ENCODE measurements at regions not wholly inside any gene's neighbourhood (a gene's known extent, or its start where the extent isn't known, plus 50 kb on each side); places are given as distances from the start of the nearest gene placed in this dataset.

- H3K4me3 ChIP-seq: no peak overlapping the region
- no peak for TF ChIP-seq CTCF (IDR thresholded peaks at IDR 0.05)
- H3K9me3 ChIP-seq: no peaks in the 10 kb centered on the region
- H3K9ac ChIP-seq (ENCODE audit: low read depth in 2 of 2, low read length in 2 of 2): no peak overlapping the region
- DNase-seq: no peak
- intact Hi-C loops (cut with DNase I): no loop called here
- H3K27ac ChIP-seq: no peak overlapping the region
- no peaks in the 10 kb centered on the region for H3K36me3 ChIP-seq
- H3K27me3 ChIP-seq: peaks cover 5% of the 10 kb centered on the region
- H3K4me1 ChIP-seq: no peaks in the 10 kb centered on the region
Observed at GRCh38 chrX:124238268-124238667, 94.2 kb upstream of the TEX13D start.

- no peak for TF ChIP-seq CTCF (IDR thresholded peaks at IDR 0.05)
Observed at GRCh38 chrX:124239324-124239723, 93.1 kb upstream of the TEX13D start.

GRCh38 chrX:124239911-124240310 lies 92.5 kb upstream of the TEX13D start:
- DNase-seq: no peak
- Histone ChIP-seq H3K9ac (ENCODE audit: low read depth in 2 of 2, low read length in 2 of 2) (no peak overlapping the region), H3K4me3 (no peak overlapping the region), H3K4me1 (no peaks in the 10 kb centered on the region), H3K36me3 (no peaks in the 10 kb centered on the region), H3K27ac (no peak overlapping the region), H3K27me3 (peaks cover 5% of the 10 kb centered on the region), H3K9me3 (no peaks in the 10 kb centered on the region)
- intact Hi-C loops (cut with DNase I): no loop called here
- TF ChIP-seq CTCF (IDR thresholded peaks at IDR 0.05): no peak

More at GRCh38 chrX:124239324-124239723, 93.1 kb upstream of the TEX13D start:
- intact Hi-C loops (cut with DNase I): no loop called here
- Histone ChIP-seq H3K27ac (no peak overlapping the region), H3K9ac (ENCODE audit: low read depth in 2 of 2, low read length in 2 of 2) (no peak overlapping the region), H3K4me1 (no peaks in the 10 kb centered on the region), H3K9me3 (no peaks in the 10 kb centered on the region), H3K4me3 (no peak overlapping the region), H3K36me3 (no peaks in the 10 kb centered on the region), H3K27me3 (peaks cover 5% of the 10 kb centered on the region)
- DNase-seq: no peak

GRCh38 chrX:124240422-124240821 lies 92.0 kb upstream of the TEX13D start:
- no peak overlapping the region for H3K9ac ChIP-seq (ENCODE audit: low read depth in 2 of 2, low read length in 2 of 2)
- H3K4me3 ChIP-seq: no peak overlapping the region
- intact Hi-C loops (cut with DNase I): no loop called here
- H3K27me3 ChIP-seq: peaks cover 5% of the 10 kb centered on the region
- TF ChIP-seq CTCF (IDR thresholded peaks at IDR 0.05): no peak
- H3K9me3 ChIP-seq: no peaks in the 10 kb centered on the region
- no peak for DNase-seq
- no peak overlapping the region for H3K27ac ChIP-seq
- H3K4me1 ChIP-seq: no peaks in the 10 kb centered on the region
- H3K36me3 ChIP-seq: no peaks in the 10 kb centered on the region

GRCh38 chrX:124242131-124242530 lies 90.3 kb upstream of the TEX13D start:
- no peaks in the 10 kb centered on the region for H3K36me3 ChIP-seq
- no peaks in the 10 kb centered on the region for H3K4me1 ChIP-seq
- TF ChIP-seq CTCF (IDR thresholded peaks at IDR 0.05): no peak
- no peak for DNase-seq
- intact Hi-C loops (cut with DNase I): no loop called here
- H3K27ac ChIP-seq: no peak overlapping the region
- no peak overlapping the region for H3K9ac ChIP-seq (ENCODE audit: low read depth in 2 of 2, low read length in 2 of 2)
- H3K4me3 ChIP-seq: no peak overlapping the region
- H3K9me3 ChIP-seq: no peaks in the 10 kb centered on the region
- H3K27me3 ChIP-seq: peaks cover 5% of the 10 kb centered on the region

GRCh38 chrX:124249345-124249744 lies 83.1 kb upstream of the TEX13D start:
- Histone ChIP-seq H3K4me1 (no peaks in the 10 kb centered on the region), H3K9ac (ENCODE audit: low read depth in 2 of 2, low read length in 2 of 2) (no peak overlapping the region), H3K9me3 (no peaks in the 10 kb centered on the region), H3K4me3 (no peak overlapping the region), H3K27me3 (no peaks in the 10 kb centered on the region), H3K36me3 (no peaks in the 10 kb centered on the region), H3K27ac (no peak overlapping the region)
- DNase-seq: no peak
- intact Hi-C loops (cut with DNase I): no loop called here
- no peak for TF ChIP-seq CTCF (IDR thresholded peaks at IDR 0.05)

Data from colonic mucosa (tissue), 4 donors.